ENCODE measurements at regions not wholly inside any gene's neighbourhood (a gene's known extent, or its start where the extent isn't known, plus 50 kb on each side); places are given as distances from the start of the nearest gene placed in this dataset.
A peak's percentile ranks its signal among the peaks of the same experiment; 100 is the strongest.

- TF ChIP-seq CTCF (conservative IDR thresholded peaks at IDR 0.05), result no peak
- H3K27ac ChIP-seq, result no peak overlapping the region
Observed at GRCh38 chrX:88605222-88605583, 141.8 kb upstream of the CPXCR1 start.

GRCh38 chrX:88612870-88613329 is 134.1 kb upstream of the CPXCR1 start:
- H3K27ac ChIP-seq, result no peak overlapping the region
- no peak for TF ChIP-seq CTCF (conservative IDR thresholded peaks at IDR 0.05)

- no peak overlapping the region for H3K27ac ChIP-seq
- TF ChIP-seq CTCF (conservative IDR thresholded peaks at IDR 0.05), result peak; percentile 71
Observed at GRCh38 chrX:88613338-88613737, 133.7 kb upstream of the CPXCR1 start.

GRCh38 chrX:88621278-88621677 is 125.7 kb upstream of the CPXCR1 start:
- no peak overlapping the region for H3K27ac ChIP-seq
- TF ChIP-seq CTCF (conservative IDR thresholded peaks at IDR 0.05), result no peak

- H3K27ac ChIP-seq, result no peak overlapping the region
- TF ChIP-seq CTCF (conservative IDR thresholded peaks at IDR 0.05), result no peak
Observed at GRCh38 chrX:88655460-88655859, 91.6 kb upstream of the CPXCR1 start.

GRCh38 chrX:88660836-88661235 is 86.2 kb upstream of the CPXCR1 start:
- no peak for TF ChIP-seq CTCF (conservative IDR thresholded peaks at IDR 0.05)
- H3K27ac ChIP-seq, result no peak overlapping the region

- H3K27ac ChIP-seq, result no peak overlapping the region
- no peak for TF ChIP-seq CTCF (conservative IDR thresholded peaks at IDR 0.05)
Observed at GRCh38 chrX:88672261-88672660, 74.8 kb upstream of the CPXCR1 start.
